ENCODE measurements at regions not wholly inside any gene's neighbourhood (a gene's known extent, or its start where the extent isn't known, plus 50 kb on each side); places are given as distances from the start of the nearest gene placed in this dataset.
"Not testable (repeated sequence)": the region's sequence is repeated elsewhere in the genome, so short reads cannot be mapped to it uniquely, and the experiment has no call there.

DNA sequence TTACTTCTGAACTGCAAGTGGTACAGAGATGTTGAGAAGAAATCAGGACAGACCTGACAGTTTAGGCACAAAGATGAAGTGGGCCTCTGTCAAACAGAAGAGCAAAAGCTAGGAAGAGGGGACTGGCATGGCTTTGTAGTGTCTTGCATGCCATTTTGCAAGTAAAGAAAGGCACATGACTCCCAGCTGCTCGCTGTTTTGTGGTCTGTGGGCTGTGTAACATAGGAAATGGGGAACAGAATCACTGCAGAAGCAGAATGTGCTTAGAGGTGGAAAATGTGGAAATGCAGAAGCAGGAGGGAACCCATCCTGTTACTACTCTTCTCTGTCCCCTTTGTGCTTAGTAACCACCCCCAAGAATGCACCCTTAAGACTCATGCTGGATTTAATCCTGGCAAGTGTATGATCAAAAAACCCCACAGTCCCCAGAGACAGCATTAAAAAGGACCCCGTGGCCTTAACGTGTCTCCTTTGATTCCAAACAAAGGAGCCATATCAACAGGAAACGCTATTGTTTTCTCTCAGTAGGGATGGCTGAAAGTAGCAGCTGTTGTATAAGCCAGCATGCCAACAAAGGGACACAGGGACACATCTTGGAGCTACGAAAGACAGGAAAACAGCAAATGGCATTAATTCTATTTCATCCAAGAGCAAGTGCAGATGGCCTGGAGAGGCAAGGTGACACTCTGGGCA lies 177.6 kb upstream of the GLRA2 start:
- DNase-seq (ENCODE audit: low spot score), result no peak

DNA sequence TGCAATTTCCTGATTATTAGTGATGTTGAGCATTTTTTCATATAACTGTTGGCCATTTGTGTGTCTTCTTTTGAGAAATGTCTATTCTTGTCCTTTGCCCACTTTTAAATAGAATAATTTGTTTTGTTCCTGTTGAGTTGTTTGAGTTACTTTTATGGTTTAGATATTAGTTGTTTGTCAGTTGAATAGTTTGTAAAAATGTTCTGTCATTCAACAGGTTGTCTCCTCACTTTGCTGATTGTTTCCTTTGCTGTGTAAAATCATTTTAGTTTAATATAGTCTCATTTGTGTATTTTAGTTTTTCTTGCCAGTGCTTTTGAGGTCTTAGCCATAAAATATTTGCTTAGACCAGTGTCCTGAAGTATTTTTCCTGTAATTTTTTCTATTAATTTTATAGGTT lies 181.8 kb upstream of the GLRA2 start:
- DNase-seq (ENCODE audit: low spot score), result no peak

DNA sequence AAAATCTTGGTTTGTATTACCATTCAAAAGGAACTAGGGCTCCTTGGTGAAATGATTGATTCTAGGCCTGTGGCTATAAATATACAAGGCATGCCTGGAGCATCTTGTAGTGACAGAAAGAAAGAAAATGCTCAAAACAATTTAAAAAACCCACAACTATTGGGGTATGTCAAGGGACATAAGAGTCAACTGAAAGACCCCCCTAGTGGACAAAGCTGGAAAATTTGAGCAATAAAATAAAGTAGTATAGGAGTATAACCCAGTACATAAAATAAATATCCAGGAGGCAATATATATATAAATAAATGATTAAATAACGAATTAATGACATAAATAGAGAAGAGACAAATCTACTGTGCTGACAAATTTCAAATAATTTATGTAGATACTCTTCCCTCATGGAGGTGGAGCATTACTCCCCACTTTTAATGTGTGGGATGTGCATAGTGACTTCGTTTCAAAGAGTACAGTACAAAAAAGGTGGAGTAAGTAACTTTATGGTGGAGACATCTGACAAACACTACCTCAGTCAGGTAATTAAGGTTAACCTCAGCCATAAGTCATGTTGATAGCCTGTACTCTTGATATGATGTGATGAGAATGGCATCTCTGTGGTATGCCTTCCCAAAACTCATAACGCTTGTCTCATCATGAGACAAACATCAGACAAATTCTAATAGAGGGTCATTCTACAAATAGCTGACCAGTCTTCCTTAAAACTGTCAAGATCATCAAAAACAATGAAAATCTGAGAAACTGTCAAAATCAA lies 185.0 kb upstream of the GLRA2 start:
- DNase-seq (ENCODE audit: low spot score), result no peak

DNA sequence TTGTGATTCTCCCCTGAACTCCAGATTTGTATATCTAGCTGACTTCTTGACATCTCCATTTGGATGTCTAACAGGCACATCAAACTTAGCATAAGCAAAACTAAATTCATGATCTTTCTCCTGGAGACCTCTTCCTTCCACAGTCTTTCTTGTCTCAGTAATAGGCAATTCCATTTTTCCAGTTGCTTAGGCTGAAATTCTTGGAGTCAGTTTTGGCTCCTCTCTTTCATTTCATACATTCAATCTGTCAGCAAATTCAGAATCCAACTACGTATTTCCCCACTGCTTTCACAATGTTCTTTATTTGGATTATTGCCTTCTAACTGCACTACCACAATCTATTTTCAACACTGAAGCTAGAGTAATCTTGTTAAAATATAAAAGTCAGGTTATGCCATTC lies 219.9 kb upstream of the GLRA2 start:
- no peak for DNase-seq (ENCODE audit: low spot score)

DNA sequence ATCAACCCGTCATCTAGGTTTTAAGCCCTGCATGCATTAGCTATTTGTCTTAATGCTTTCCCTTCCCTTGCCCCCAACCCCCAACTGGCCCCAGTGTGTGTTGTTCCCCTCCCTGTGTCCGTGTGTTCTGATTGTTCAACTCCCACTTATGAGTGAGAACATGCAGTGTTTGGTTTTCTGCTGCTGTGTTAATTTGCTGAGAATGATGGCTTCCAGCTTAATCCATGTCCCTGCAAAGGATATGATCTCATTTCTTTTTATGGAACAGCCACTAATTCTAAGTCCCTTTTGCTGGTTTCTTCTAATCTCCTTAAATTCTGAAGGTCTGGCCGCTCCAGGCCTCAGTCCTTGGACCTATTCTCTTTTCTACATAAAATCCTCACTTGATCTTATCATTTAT lies 220.4 kb upstream of the GLRA2 start:
- not testable (repeated sequence) for DNase-seq (ENCODE audit: low spot score)

DNA sequence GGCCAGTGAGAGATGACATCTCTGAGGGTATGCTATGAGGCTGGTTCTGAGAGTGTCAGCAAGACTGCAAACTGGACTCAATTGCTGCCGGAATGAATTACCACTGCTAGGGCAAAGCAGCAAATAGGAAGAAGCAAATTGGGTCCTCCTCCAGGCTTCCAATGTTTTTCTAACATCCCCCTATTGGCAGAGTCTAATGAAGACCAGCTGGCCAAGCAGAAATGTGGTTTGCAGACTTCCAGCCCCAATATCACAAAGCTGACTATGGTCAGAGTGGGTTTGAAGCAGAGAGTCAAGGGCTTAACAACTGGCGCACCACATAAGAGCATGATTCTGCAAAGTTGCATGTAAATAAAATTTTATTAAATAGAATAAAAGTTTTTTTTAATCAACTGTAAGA lies 225.4 kb upstream of the GLRA2 start:
- no peak for DNase-seq (ENCODE audit: low spot score)

GRCh38 chrX:14302561-14302960 lies 226.8 kb upstream of the GLRA2 start:
- DNase-seq (ENCODE audit: low spot score), result not testable (repeated sequence)

- DNase-seq (ENCODE audit: low spot score), result no peak
Measured at GRCh38 chrX:14300376-14300775, 229.0 kb upstream of the GLRA2 start.

GRCh38 chrX:14295426-14295825 lies 233.9 kb upstream of the GLRA2 start:
- DNase-seq (ENCODE audit: low spot score), result no peak

DNA sequence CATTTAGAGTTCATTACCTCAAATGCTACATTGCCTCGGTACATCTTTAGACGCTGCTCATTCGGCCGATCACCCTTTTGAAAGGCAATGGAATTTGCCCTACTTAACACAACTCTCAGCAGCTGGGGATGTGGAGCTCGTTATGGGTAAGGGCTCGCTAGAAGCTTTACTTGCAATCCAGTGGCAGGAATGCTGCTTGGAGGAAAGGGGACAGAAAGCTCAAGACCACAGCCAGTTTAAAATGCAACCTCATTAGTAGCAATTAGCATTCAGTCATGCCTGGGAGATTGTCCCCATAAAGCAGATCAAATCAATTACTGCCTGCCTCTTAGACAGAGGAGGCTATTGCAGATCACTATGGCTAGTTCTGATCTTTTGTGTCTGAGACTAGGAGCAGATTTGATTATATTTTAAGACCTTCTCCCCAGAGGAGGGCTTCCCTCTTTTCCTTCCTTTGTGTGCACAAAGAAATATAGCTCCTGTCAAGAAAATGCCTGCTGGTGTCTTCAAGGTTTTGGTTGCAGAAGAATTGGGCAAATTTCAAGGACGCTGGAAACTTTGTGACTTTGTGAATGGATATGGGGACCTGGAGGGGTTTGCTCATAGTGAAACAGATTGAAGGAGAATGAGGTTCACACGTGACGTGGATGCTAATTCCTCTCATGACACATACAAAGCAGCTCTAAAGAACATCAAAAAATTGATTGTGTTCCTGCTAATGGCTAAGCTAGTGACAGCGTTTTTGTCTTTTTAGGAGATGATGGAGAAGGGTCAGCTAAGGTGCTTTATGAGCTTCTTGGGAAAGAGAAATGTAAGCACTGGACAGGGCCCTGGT lies 237.5 kb upstream of the GLRA2 start:
- DNase-seq (ENCODE audit: low spot score), result no peak

- no peak for DNase-seq (ENCODE audit: low spot score)
Measured at GRCh38 chrX:14290335-14290734, 239.0 kb upstream of the GLRA2 start.

DNA sequence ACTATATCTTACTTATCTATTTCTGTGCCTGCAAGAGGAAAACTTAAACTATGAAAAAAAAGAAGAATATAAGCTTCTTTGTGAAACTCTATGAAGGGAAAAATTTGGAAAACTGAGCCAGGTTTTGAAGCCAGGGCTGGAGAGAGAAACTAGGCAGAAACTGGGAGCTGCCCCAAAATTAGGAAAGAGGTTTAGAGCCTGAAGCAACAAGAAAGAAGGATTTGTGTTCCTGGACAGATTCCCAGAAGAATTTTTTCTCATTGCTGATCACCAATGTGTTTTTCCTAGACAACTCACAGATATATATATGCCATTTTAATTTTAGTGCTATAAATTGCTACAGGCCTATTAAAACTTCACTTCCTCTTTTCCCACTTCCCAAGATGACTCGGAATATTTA lies 245.0 kb upstream of the GEMIN8 start:
- DNase-seq (ENCODE audit: low spot score), result no peak

DNA sequence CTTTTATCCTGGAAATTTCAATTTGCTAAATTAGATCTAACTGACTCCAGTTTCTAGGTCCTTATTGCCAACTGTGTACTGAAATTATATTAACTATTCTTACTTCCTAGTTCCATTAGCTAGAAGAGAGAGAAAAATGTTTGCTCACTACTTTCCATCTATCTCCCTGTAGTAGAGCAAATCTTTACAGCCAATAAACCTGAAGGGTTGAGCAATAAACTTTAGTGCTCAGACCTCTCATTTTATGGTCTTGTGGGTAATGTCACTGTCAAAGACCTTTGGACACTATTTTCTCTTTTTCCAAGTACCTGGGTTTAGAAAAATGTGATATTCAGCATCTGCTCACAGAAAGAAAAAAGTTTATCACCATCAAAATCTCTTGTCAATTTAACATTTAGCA lies 237.5 kb upstream of the GEMIN8 start:
- no peak for DNase-seq (ENCODE audit: low spot score)

GRCh38 chrX:14266705-14267104 lies 237.0 kb upstream of the GEMIN8 start:
- DNase-seq (ENCODE audit: low spot score), result no peak

DNA sequence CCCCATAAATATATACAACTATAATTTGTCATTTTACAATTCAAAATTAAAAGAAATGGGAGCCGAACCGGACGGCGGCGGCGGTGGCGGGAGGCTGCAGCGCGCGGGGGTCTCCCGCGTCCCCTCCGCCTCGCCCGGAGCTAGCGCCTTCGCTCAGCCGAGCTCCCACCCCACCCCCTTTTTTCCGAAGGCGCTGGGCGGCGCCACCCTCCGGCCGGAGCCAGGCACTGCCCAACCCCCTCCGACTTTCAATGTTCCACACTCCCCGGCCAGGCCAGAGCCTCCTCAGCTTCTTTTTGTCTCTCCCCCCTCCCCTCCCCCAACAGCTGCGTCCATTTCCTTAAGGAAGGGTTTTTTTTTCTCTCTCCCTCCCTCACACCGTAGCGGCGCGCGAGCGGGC lies 214.1 kb upstream of the GEMIN8 start:
- DNase-seq (ENCODE audit: low spot score), result no peak

DNA sequence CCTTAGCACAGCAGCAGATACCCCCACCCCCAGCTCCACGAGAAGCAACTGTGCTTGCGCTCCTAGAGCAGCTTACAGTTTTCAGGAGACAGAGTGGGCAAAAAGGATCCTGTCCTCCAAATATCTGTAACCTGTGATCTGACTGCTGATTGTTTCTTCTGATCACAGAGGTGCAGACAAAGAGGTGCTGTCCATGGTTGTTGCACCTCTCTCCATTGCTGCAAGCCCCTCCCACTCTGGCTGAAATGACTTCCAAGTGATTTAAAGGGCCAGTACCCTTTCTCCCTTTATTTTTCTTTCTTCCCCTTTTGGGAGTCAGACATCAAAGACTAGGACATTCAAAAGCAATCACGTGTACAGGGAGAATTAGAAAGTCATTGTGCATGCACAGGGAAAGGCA lies 205.3 kb upstream of the GEMIN8 start:
- DNase-seq (ENCODE audit: low spot score), result no peak

- DNase-seq (ENCODE audit: low spot score), result no peak
Measured at GRCh38 chrX:14232688-14233087, 203.0 kb upstream of the GEMIN8 start.

DNA sequence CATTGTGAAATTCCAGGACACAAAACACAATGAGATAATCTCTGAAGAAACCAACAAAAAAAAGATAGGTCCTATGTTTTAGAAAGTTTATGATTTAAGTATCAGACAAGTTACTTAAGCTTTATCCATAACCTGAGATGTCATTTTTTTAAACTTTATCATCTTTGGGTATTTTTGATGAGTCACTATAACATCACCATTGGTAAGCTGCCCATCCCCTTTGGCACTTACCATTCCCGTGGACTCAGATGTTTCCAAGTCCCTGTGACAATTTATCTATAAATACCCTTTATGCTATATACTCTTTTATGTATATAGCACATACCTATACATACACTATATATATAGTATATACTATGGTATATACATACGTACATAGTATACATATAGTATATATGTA lies 198.9 kb upstream of the GEMIN8 start:
- DNase-seq (ENCODE audit: low spot score), result no peak

DNA sequence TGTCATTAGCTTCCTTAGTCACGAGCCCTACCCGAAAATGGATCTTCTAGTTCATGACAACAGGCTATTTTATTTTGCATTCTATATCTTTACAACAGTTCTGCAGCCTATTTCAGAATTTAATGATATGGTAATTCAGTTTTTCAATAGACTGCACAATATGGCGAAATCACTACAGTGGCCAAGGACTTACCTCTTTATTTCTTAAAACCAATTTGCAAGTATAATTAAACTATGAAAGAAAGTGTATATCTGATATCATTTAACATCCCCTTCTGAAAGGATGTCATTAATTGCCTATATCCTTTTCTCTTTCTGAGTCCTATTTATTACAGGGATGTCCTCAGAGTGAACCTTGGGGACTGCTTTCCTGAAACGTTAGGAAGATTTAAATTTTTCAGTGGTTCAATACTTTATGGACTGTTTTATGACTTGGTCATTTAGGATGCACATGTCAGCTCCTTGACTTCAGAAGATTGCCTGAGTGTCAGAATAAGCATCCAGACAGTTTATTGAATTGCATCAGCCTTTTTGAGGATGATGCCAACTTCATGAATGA lies 190.8 kb upstream of the GEMIN8 start:
- no peak for DNase-seq (ENCODE audit: low spot score)

GRCh38 chrX:14209034-14209433 lies 179.3 kb upstream of the GEMIN8 start:
- no peak for DNase-seq (ENCODE audit: low spot score)

DNA sequence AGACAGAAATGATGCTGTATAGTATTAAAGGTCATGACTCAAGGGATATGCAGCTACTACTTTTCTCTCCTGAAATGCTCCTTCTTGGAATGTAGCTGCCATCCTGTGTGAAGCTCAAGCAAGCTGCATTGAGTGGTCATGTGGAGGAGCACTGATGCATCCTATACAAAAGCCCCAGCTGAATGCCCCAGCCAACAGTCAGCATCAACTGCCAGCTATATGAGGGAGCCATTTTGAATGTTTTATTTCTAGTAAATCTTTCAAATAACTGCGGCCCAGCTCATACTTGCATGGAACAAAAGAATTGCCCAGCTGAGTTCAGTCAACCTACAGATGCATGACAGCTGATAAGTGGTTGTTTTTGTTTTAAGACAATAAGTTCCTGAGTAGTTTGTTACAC lies 165.0 kb upstream of the GEMIN8 start:
- DNase-seq (ENCODE audit: low spot score), result no peak

DNA sequence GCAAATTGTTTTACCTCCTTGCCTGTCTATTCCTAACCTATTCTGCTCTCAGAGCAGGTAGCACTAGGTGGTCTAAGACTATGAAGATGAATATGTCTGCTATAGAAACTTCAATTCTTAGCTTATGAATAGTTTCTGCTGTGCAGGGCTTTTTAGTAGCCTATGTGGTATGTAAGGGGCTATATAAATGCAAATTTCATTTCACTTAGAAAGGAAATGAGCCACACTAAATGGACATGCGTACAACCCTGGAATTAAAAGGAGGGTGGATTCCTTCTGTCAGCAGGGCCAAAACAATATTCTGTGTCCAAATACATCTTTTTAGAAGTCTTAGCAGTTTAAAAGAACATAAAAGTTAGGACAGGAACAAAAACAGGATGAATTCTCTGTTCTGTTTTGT lies 163.9 kb upstream of the GEMIN8 start:
- no peak for DNase-seq (ENCODE audit: low spot score)

DNA sequence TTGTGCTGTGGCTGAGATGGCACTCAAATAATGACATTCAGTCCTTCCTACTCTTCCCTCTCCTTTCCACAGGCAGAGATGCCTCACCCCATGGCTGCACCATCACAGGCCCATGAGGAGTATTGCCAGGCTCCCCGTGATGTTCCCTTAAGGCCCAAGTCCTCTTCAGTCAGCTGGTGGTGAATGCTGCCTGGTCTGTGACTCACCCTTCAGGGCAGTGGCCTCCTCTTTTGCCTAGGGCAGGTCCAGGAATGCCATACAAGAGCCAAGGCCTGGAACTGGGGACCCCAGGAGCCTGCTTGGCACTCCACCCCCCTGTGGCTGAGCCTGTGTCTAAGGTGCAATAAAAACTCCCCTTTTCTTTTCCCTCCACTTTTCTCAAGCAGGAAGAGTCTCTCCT lies 144.2 kb upstream of the GEMIN8 start:
- DNase-seq (ENCODE audit: low spot score), result no peak

Data from left forelimb (tissue), 1 donor.